OCI-LY1 (cell line): ENCODE measurements at regions not wholly inside any gene's neighbourhood (a gene's known extent, or its start where the extent isn't known, plus 50 kb on each side); places are given as distances from the start of the nearest gene placed in this dataset.

ENCODE experiments used
- CTCF ChIP-seq: fragments of 200-600 bp; sonication (generic), shearing (Covaris generic); IDR thresholded peaks from 2 replicates; pipeline ENCODE4 v1.5.1; 2017; ENCODE audit warnings: mild to moderate bottlenecking, antibody characterized with exemption, low read length, moderate library complexity, mixed read lengths
- EZH2 ChIP-seq: fragments of 200-600 bp; sonication (generic), shearing (Covaris generic); IDR thresholded peaks from 2 replicates; pipeline ENCODE4 v1.8.0; 2017; ENCODE audit warnings: borderline replicate concordance, mixed run types, mild to moderate bottlenecking, antibody characterized with exemption, low read length, moderate library complexity, mixed read lengths

- TF ChIP-seq CTCF: no peak
- no peak for TF ChIP-seq EZH2
Observed at GRCh38 chr5:27388755-27389154, 350.4 kb upstream of the CDH9 start.
